Loucy (cell line): ENCODE measurements at regions not wholly inside any gene's neighbourhood (a gene's known extent, or its start where the extent isn't known, plus 50 kb on each side); places are given as distances from the start of the nearest gene placed in this dataset.
A peak's percentile ranks its signal among the peaks of the same experiment; 100 is the strongest.

Experiments used
- H2AFZ ChIP-seq: fragments of 200-600 bp; sonication (generic); 2 replicates; pipeline ENCODE4 v1.6.0; 2016; ENCODE audit warnings: antibody characterized with exemption, mild to moderate bottlenecking, low read length, moderate library complexity
- H3F3A ChIP-seq: fragments of 200-600 bp; 2 replicates; pipeline ENCODE4 v1.6.0; 2016; ENCODE audit warnings: antibody characterized with exemption, low read depth, mild to moderate bottlenecking
- H3K27me3 ChIP-seq: fragments of 200-600 bp; sonication (generic); 2 replicates; pipeline ENCODE4 v1.6.1; 2014; ENCODE audit warnings: low read length, mild to moderate bottlenecking; ENCODE audit not compliant: insufficient read depth, poor library complexity, severe bottlenecking
- H3K36me3 ChIP-seq: fragments of 200-600 bp; sonication (generic); 2 replicates; pipeline ENCODE4 v1.6.1; 2016; ENCODE audit warnings: low read length; ENCODE audit not compliant: insufficient read depth
- H3K4me1 ChIP-seq: fragments of 200-600 bp; sonication (generic); 2 replicates; pipeline ENCODE4 v1.5.1; 2014; ENCODE audit warnings: low read length, mild to moderate bottlenecking; ENCODE audit not compliant: insufficient read depth, poor library complexity, severe bottlenecking
- H3K4me2 ChIP-seq: fragments of 200-600 bp; sonication (generic); 2 replicates; pipeline ENCODE4 v1.6.0; 2014; ENCODE audit warnings: antibody characterized with exemption, low read length, low read depth, mild to moderate bottlenecking; ENCODE audit not compliant: poor library complexity, severe bottlenecking
- H3K4me3 ChIP-seq: fragments of 200-600 bp; sonication (generic); 2 replicates; pipeline ENCODE4 v1.5.1; 2014; ENCODE audit warnings: low read length, mild to moderate bottlenecking, mixed read lengths; ENCODE audit not compliant: poor library complexity, severe bottlenecking
- H3K79me2 ChIP-seq: fragments of 200-600 bp; sonication (generic); 2 replicates; pipeline ENCODE4 v1.6.1; 2014; ENCODE audit warnings: low read length; ENCODE audit not compliant: insufficient read depth
- H3K9ac ChIP-seq: fragments of 200-600 bp; sonication (generic); 2 replicates; pipeline ENCODE4 v1.6.0; 2014; ENCODE audit warnings: mild to moderate bottlenecking, low read depth, low read length, moderate library complexity; ENCODE audit not compliant: poor library complexity, severe bottlenecking
- H3K9me2 ChIP-seq: fragments of 200-600 bp; sonication (generic); replicated peaks from 2 replicates; pipeline ENCODE4 v1.6.1; 2016; ENCODE audit warnings: low read depth, low read length, mixed read lengths
- H3K9me3 ChIP-seq: fragments of 200-600 bp; sonication (generic); 2 replicates; pipeline ENCODE4 v1.6.1; 2014; ENCODE audit warnings: mild to moderate bottlenecking, antibody characterized with exemption, low read length, low read depth; ENCODE audit not compliant: insufficient read depth
- H4K20me1 ChIP-seq: fragments of 200-600 bp; sonication (generic); 2 replicates; pipeline ENCODE4 v1.6.0; 2014; ENCODE audit warnings: antibody characterized with exemption, low read length, mild to moderate bottlenecking; ENCODE audit not compliant: insufficient read depth, poor library complexity, severe bottlenecking
- EZH2phosphoT487 ChIP-seq: fragments of 200-600 bp; IDR thresholded peaks from 2 replicates; pipeline ENCODE4 v1.6.1; 2018; ENCODE audit warnings: antibody characterized with exemption, mild to moderate bottlenecking, moderate library complexity, borderline replicate concordance
- TF ChIP-seq, protein P1 (sequence below): fragments of 200-600 bp; sonication (generic); conservative IDR thresholded peaks from 2 replicates; pipeline ENCODE4 v1.5.1; 2014; ENCODE audit warnings: mild to moderate bottlenecking, antibody characterized with exemption, low read length

DNA sequence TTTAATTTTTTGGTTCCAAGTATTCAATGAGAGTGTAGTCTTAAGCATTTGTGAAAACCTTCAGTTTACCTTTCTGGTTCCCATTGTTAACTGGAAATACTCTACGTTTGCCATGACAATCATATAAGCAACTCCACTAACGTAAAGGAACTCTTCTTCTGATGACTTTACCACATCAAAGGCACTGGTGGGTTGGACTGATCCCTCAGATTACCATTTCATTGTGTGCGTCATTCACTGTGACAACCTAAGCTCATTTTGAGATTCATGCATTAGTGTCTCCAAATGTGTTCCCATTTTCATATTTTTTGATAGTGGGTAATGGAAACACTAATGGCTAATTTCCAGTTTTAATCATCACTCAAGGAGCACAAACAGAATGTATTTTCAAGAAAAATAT lies 119.9 kb upstream of the COL1A2 start:
- Histone ChIP-seq H2AFZ (no peak overlapping the region), H3K79me2 (no peaks in the 10 kb centered on the region), H3K9ac (no peak overlapping the region), H3K36me3 (no peaks in the 10 kb centered on the region), H3F3A (no peaks in the 10 kb centered on the region), H3K9me2 (no peaks in the 10 kb centered on the region), H4K20me1 (no peaks in the 10 kb centered on the region), H3K9me3 (no peaks in the 10 kb centered on the region), H3K27me3 (peaks cover 8% of the 10 kb centered on the region), H3K4me3 (no peak overlapping the region), H3K4me1 (peaks cover 3% of the 10 kb centered on the region), H3K4me2 (no peak overlapping the region)
- TF ChIP-seq, protein P1, sequence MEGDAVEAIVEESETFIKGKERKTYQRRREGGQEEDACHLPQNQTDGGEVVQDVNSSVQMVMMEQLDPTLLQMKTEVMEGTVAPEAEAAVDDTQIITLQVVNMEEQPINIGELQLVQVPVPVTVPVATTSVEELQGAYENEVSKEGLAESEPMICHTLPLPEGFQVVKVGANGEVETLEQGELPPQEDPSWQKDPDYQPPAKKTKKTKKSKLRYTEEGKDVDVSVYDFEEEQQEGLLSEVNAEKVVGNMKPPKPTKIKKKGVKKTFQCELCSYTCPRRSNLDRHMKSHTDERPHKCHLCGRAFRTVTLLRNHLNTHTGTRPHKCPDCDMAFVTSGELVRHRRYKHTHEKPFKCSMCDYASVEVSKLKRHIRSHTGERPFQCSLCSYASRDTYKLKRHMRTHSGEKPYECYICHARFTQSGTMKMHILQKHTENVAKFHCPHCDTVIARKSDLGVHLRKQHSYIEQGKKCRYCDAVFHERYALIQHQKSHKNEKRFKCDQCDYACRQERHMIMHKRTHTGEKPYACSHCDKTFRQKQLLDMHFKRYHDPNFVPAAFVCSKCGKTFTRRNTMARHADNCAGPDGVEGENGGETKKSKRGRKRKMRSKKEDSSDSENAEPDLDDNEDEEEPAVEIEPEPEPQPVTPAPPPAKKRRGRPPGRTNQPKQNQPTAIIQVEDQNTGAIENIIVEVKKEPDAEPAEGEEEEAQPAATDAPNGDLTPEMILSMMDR, result no peak
- TF ChIP-seq EZH2phosphoT487, result no peak

DNA sequence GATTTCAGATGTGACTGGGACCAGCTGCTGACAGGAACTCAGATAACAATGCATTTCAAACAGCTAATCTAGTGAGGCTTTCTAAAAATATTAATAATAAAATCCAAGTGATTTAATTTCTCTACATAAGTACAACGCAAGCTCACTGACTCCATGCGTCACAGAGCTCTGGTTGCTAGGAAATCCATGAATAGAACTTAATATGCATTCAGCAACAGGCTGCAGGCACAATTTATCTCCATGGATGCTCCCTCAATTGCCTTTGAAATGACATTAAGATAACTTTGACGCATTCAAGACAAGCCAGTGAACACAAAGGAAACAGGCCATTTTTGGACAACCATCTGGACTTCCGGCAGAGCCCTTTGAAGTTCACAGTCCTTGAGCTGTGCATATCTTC lies 118.7 kb upstream of the COL1A2 start:
- Histone ChIP-seq H3K4me2 (no peak overlapping the region), H3K4me1 (peaks cover 3% of the 10 kb centered on the region), H3K4me3 (no peak overlapping the region), H3K79me2 (no peaks in the 10 kb centered on the region), H3F3A (no peaks in the 10 kb centered on the region), H4K20me1 (no peaks in the 10 kb centered on the region), H2AFZ (no peak overlapping the region), H3K9me2 (no peaks in the 10 kb centered on the region), H3K9ac (no peak overlapping the region), H3K36me3 (no peaks in the 10 kb centered on the region), H3K9me3 (no peaks in the 10 kb centered on the region), H3K27me3 (peaks cover 8% of the 10 kb centered on the region)
- no peak for TF ChIP-seq EZH2phosphoT487
- TF ChIP-seq, protein P1, result no peak

DNA sequence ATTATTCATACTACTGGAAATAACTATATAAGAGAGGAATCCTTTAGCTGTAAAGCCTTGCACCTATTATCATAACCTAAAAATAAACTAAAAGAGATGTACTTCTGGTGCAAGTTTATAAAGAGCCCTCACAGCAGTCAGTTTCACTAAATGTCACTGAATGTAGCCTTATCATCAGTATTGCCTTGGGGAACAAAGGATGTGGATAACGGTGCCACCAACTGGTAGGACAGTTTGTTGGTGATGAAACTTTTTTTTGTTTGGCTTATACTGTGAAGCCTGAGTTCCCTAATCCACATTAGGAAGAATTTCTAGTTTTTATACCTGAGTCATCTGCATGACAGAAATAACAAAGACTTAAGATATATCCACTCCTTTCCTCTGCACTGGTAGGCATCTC lies 117.9 kb upstream of the COL1A2 start:
- no peaks in the 10 kb centered on the region for H3K79me2 ChIP-seq
- no peaks in the 10 kb centered on the region for H3K9me2 ChIP-seq
- no peak overlapping the region for H3K4me3 ChIP-seq
- no peak overlapping the region for H2AFZ ChIP-seq
- H3K4me2 ChIP-seq, result no peak overlapping the region
- H3K4me1 ChIP-seq, result peaks cover 3% of the 10 kb centered on the region
- no peaks in the 10 kb centered on the region for H4K20me1 ChIP-seq
- H3K9me3 ChIP-seq, result no peaks in the 10 kb centered on the region
- no peak overlapping the region for H3K9ac ChIP-seq
- H3F3A ChIP-seq, result no peaks in the 10 kb centered on the region
- H3K27me3 ChIP-seq, result peaks cover 8% of the 10 kb centered on the region
- TF ChIP-seq EZH2phosphoT487, result no peak
- TF ChIP-seq, protein P1, result peak; percentile 57
- H3K36me3 ChIP-seq, result no peaks in the 10 kb centered on the region
